HFFc6 (cell line): ENCODE measurements at regions not wholly inside any gene's neighbourhood (a gene's known extent, or its start where the extent isn't known, plus 50 kb on each side); places are given as distances from the start of the nearest gene placed in this dataset.

Source experiments
- DNase-seq: peaks from one replicate; pipeline ENCODE4 v3.0.0-alpha.2; 2018
- H3K27ac Mint-ChIP-seq: 2 replicates; pipeline ENCODE4 v1.8.0; 2020; ENCODE audit warnings: mild to moderate bottlenecking, mixed read lengths
- H3K27me3 Mint-ChIP-seq: 2 replicates; pipeline ENCODE4 v1.8.0; 2021; ENCODE audit warnings: mild to moderate bottlenecking, moderate library complexity, mixed read lengths; ENCODE audit not compliant: insufficient read depth
- H3K36me3 Mint-ChIP-seq: 2 replicates; pipeline ENCODE4 v1.8.0; 2021; ENCODE audit warnings: low read depth, mixed read lengths
- H3K4me1 Mint-ChIP-seq: 2 replicates; pipeline ENCODE4 v1.8.0; 2020; ENCODE audit warnings: low read depth, mixed read lengths
- H3K4me3 Mint-ChIP-seq: 2 replicates; pipeline ENCODE4 v1.8.0; 2020; ENCODE audit warnings: mild to moderate bottlenecking, moderate library complexity, mixed read lengths
- H3K9me3 Mint-ChIP-seq: 2 replicates; pipeline ENCODE4 v1.8.0; 2020; ENCODE audit warnings: mild to moderate bottlenecking, mixed read lengths
- CTCF ChIP-seq: fragments of 200-600 bp; sonication (generic); IDR thresholded peaks from 2 replicates; pipeline ENCODE4 v1.5.0; 2021; ENCODE audit warnings: antibody characterized with exemption, mild to moderate bottlenecking

GRCh38 chr21:23968008-23968407 is 1639.3 kb downstream of the MRPL39 start:
- no peak for DNase-seq
- no peak overlapping the region for H3K4me3 Mint-ChIP-seq
- H3K36me3 Mint-ChIP-seq: peaks cover 4% of the 10 kb centered on the region; the same call in 1 of the 2 replicates
- no peaks in the 10 kb centered on the region for H3K4me1 Mint-ChIP-seq
- H3K9me3 Mint-ChIP-seq: peaks cover 57% of the 10 kb centered on the region
- no peak for TF ChIP-seq CTCF
- H3K27me3 Mint-ChIP-seq: no peaks in the 10 kb centered on the region; the same call in 1 of the 2 replicates
- no peak overlapping the region for H3K27ac Mint-ChIP-seq

GRCh38 chr21:23963454-23963853 is 1643.8 kb downstream of the MRPL39 start:
- Mint-ChIP-seq H3K27me3 (no peaks in the 10 kb centered on the region), H3K4me3 (no peak overlapping the region), H3K4me1 (no peaks in the 10 kb centered on the region), H3K27ac (no peak overlapping the region), H3K36me3 (no peaks in the 10 kb centered on the region), H3K9me3 (peaks cover 53% of the 10 kb centered on the region)
- no peak for DNase-seq
- TF ChIP-seq CTCF: no peak

GRCh38 chr21:23960769-23961168 is 1646.5 kb downstream of the MRPL39 start:
- Mint-ChIP-seq H3K27me3 (no peaks in the 10 kb centered on the region), H3K9me3 (peaks cover 43% of the 10 kb centered on the region), H3K27ac (no peak overlapping the region), H3K36me3 (no peaks in the 10 kb centered on the region), H3K4me1 (no peaks in the 10 kb centered on the region), H3K4me3 (no peak overlapping the region)
- no peak for DNase-seq
- no peak for TF ChIP-seq CTCF

DNA sequence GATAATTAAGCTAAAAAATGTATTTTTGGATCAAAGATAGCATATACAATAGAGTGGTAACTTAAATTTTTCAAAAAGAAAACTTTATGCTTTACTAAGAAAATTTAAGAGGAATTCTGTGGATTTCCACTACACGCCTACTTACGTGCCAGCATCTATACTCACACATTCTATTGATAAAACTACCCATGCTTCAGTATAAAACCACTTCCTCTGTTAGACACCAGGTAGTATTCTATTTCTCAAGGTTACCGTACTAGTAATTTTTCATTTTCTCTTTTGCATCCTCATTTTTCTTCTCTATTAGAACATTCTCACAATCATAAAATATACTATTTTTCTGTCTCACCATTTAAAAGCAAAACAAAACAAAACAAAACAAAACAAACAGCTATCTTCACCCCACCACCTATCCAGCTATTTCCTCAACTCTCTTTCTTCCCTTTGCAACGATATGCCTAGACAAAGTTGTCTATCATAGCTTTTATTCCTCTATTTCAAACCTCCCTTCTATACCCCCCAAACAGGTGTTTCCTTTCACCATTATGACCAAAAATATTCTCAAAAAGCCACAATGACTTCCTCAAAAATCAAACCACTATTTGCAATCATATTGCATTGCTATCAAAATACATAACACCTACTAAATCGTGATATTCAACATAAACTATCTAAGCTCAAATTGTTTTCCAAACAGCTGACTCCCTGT is 1652.0 kb downstream of the MRPL39 start:
- Mint-ChIP-seq H3K36me3 (peaks cover 4% of the 10 kb centered on the region; the same call in 1 of the 2 replicates), H3K4me1 (no peaks in the 10 kb centered on the region), H3K4me3 (no peak overlapping the region), H3K27me3 (no peaks in the 10 kb centered on the region), H3K9me3 (peaks cover 32% of the 10 kb centered on the region), H3K27ac (no peak overlapping the region)
- no peak for TF ChIP-seq CTCF
- DNase-seq: no peak

DNA sequence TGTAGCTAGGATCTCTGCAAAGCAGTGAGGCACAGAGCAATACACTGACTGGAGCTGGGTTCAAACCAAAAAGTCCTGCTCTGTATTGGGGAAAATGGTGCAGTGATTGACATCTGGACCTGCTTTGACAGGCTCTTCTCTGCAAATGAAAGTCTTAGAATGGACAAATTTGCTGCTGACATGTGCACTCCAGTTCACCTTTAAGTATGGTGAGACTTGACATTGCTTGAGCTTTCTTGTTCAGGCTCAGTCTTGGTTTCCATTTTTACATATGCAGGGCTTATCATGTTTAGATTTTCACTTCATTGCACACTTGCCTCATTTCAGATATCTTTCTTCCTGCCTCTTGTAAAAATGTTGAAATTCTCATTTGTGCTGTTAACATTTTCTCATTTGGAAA is 1655.0 kb downstream of the MRPL39 start:
- no peak for TF ChIP-seq CTCF
- H3K9me3 Mint-ChIP-seq: peaks cover 47% of the 10 kb centered on the region
- H3K4me1 Mint-ChIP-seq: no peaks in the 10 kb centered on the region
- no peak overlapping the region for H3K4me3 Mint-ChIP-seq
- H3K27me3 Mint-ChIP-seq: no peaks in the 10 kb centered on the region
- no peak for DNase-seq
- no peak overlapping the region for H3K27ac Mint-ChIP-seq
- peaks cover 4% of the 10 kb centered on the region; the same call in 1 of the 2 replicates for H3K36me3 Mint-ChIP-seq
